Vagina (tissue), 2 donors: ENCODE measurements at regions not wholly inside any gene's neighbourhood (a gene's known extent, or its start where the extent isn't known, plus 50 kb on each side); places are given as distances from the start of the nearest gene placed in this dataset.

Experiments used
- DNase-seq, 2 donors: peaks; one replicate each; pipeline ENCODE4 v3.0.0-alpha.2; 2017; ENCODE audit errors: extremely low spot score in 2 of 2
- H3K27ac ChIP-seq: fragments of 200-600 bp; sonication (generic); one replicate; pipeline ENCODE4 v1.5.1; 2019
- H3K27me3 ChIP-seq: fragments of 200-600 bp; sonication (generic); one replicate; pipeline ENCODE4 v1.5.1; 2019
- H3K36me3 ChIP-seq, 2 donors: fragments of 200-600 bp; sonication (generic); one replicate each; pipeline ENCODE4 v1.5.1; 2017 to 2019
- H3K4me1 ChIP-seq: fragments of 200-600 bp; sonication (generic); one replicate; pipeline ENCODE4 v1.5.1; 2019
- H3K4me3 ChIP-seq, 2 donors: fragments of 200-600 bp; sonication (generic); 1 replicate in 1 of 2; 2 replicates in 1 of 2; pipeline ENCODE4 v1.5.1; 2016 to 2019
- H3K9me3 ChIP-seq: fragments of 200-600 bp; sonication (generic); one replicate; pipeline ENCODE4 v1.5.1; 2019
- POLR2A ChIP-seq, 2 donors: fragments of 450-650 bp; IDR thresholded peaks; one replicate each; pipeline ENCODE4 v1.6.1; 2017; ENCODE audit warnings: antibody characterized with exemption in 2 of 2, mild to moderate bottlenecking in 2 of 2, moderate library complexity in 2 of 2
- POLR2AphosphoS5 ChIP-seq, 2 donors: sonication (generic); formaldehyde crosslinking; IDR thresholded peaks; one replicate each; pipeline ENCODE4 v1.9.0; 2017; ENCODE audit warnings: antibody characterized with exemption in 2 of 2, mild to moderate bottlenecking in 2 of 2, low read depth in 1 of 2; ENCODE audit not compliant: insufficient read depth in 1 of 2
- intact Hi-C: fragments of 100-400 bp; cut with DNase I; formaldehyde crosslinking; loops from one replicate; pipeline ENCODE4 v1.15.1; 2023
- TF ChIP-seq, protein P1 (sequence below), 3 experiments: fragments of 450-650 bp in 2 of 3; fragments of 200-600 bp in 1 of 3; sonication (generic) in 1 of 3; IDR thresholded peaks; one replicate each; pipeline ENCODE4 v1.5.1; 2017 to 2019; ENCODE audit warnings: antibody characterized with exemption in 3 of 3, mild to moderate bottlenecking in 2 of 3, moderate library complexity in 2 of 3

GRCh38 chrX:138872537-138872936 lies 161.0 kb upstream of the FGF13 start:
- H3K36me3 ChIP-seq: no peaks in the 10 kb centered on the region
- TF ChIP-seq POLR2A (IDR thresholded peaks at IDR 0.05): no peak
- no peak for TF ChIP-seq POLR2AphosphoS5 (IDR thresholded peaks at IDR 0.05; ENCODE audit: insufficient read depth in 1 of 2, low read depth in 1 of 2)
- TF ChIP-seq, protein P1, sequence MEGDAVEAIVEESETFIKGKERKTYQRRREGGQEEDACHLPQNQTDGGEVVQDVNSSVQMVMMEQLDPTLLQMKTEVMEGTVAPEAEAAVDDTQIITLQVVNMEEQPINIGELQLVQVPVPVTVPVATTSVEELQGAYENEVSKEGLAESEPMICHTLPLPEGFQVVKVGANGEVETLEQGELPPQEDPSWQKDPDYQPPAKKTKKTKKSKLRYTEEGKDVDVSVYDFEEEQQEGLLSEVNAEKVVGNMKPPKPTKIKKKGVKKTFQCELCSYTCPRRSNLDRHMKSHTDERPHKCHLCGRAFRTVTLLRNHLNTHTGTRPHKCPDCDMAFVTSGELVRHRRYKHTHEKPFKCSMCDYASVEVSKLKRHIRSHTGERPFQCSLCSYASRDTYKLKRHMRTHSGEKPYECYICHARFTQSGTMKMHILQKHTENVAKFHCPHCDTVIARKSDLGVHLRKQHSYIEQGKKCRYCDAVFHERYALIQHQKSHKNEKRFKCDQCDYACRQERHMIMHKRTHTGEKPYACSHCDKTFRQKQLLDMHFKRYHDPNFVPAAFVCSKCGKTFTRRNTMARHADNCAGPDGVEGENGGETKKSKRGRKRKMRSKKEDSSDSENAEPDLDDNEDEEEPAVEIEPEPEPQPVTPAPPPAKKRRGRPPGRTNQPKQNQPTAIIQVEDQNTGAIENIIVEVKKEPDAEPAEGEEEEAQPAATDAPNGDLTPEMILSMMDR (IDR thresholded peaks at IDR 0.05): no peak
- no peak for DNase-seq
- no peaks in the 10 kb centered on the region for H3K27me3 ChIP-seq
- H3K27ac ChIP-seq: no peak overlapping the region
- intact Hi-C loops: no loop called here
- no peak overlapping the region for H3K4me3 ChIP-seq
- H3K4me1 ChIP-seq: no peaks in the 10 kb centered on the region
- H3K9me3 ChIP-seq: no peaks in the 10 kb centered on the region

DNA sequence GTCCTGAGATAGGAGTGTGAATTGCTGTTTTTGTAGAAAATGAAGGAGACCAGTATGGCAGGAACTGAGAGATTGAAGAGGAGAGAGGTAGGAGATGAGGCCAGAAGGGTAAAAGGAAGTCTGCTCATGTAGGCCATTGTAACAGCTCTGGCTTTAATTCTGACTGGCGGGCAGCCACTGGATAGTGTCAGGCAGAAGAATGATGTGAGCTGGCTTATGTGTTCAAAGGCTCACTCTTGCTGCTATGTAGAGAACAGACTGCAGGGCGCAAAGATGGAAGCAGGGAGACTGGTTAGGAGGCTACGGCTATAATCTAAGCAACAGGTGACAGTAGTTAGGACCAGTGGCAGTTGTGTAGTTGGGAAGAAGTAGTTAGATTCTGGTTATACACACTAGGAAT lies 160.2 kb upstream of the FGF13 start:
- no peak for DNase-seq
- Histone ChIP-seq H3K4me1 (no peaks in the 10 kb centered on the region), H3K27ac (no peak overlapping the region), H3K9me3 (no peaks in the 10 kb centered on the region), H3K36me3 (no peaks in the 10 kb centered on the region), H3K4me3 (no peak overlapping the region), H3K27me3 (no peaks in the 10 kb centered on the region)
- intact Hi-C loops: no loop called here
- no peak for TF ChIP-seq POLR2A (IDR thresholded peaks at IDR 0.05)
- TF ChIP-seq, protein P1 (IDR thresholded peaks at IDR 0.05): no peak
- TF ChIP-seq POLR2AphosphoS5 (IDR thresholded peaks at IDR 0.05; ENCODE audit: insufficient read depth in 1 of 2, low read depth in 1 of 2): no peak

GRCh38 chrX:138866643-138867042 lies 155.1 kb upstream of the FGF13 start:
- Histone ChIP-seq H3K27ac (no peak overlapping the region), H3K27me3 (no peaks in the 10 kb centered on the region), H3K4me3 (no peak overlapping the region), H3K4me1 (no peaks in the 10 kb centered on the region), H3K36me3 (no peaks in the 10 kb centered on the region), H3K9me3 (no peaks in the 10 kb centered on the region)
- TF ChIP-seq POLR2AphosphoS5 (IDR thresholded peaks at IDR 0.05; ENCODE audit: insufficient read depth in 1 of 2, low read depth in 1 of 2) (no peak), POLR2A (IDR thresholded peaks at IDR 0.05) (no peak)
- TF ChIP-seq, protein P1 (IDR thresholded peaks at IDR 0.05): no peak
- DNase-seq: no peak
- intact Hi-C loops: no loop called here

DNA sequence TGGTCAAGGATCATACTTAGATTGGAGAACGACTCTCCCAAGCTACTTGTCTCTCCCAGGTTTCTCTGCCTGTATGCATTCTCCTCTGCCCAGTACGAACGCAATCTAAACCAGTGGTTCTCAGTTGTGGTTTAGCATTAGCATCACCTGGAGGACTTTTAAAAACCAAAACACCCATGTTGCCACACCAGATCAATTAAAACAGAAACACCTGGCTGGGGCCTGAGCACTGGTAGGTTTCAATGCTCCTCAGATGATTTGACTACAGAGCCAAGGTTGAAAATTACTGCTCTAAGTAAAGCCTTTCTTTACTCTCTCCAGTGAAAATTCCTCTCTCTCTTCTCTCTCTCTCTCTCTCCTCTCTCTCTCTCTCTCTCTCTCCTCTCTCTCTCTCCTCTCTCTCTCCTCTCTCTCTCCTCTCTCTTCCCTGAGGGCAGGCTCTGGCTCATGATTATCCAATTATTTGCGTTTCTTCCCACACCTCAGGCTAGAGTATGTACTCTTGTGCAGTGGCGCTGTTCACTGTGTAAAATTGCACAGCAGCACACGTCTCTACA lies 153.7 kb upstream of the FGF13 start:
- H3K4me1 ChIP-seq: no peaks in the 10 kb centered on the region
- H3K9me3 ChIP-seq: no peaks in the 10 kb centered on the region
- H3K36me3 ChIP-seq: no peaks in the 10 kb centered on the region
- DNase-seq: no peak
- TF ChIP-seq POLR2AphosphoS5 (IDR thresholded peaks at IDR 0.05; ENCODE audit: insufficient read depth in 1 of 2, low read depth in 1 of 2) (no peak), POLR2A (IDR thresholded peaks at IDR 0.05) (no peak)
- TF ChIP-seq, protein P1 (IDR thresholded peaks at IDR 0.05): no peak
- intact Hi-C loops: no loop called here
- H3K27me3 ChIP-seq: no peaks in the 10 kb centered on the region
- no peak overlapping the region for H3K4me3 ChIP-seq
- H3K27ac ChIP-seq: no peak overlapping the region

- H3K4me3 ChIP-seq: no peak overlapping the region
- H3K27me3 ChIP-seq: no peaks in the 10 kb centered on the region
- H3K27ac ChIP-seq: no peak overlapping the region
- TF ChIP-seq, protein P1 (IDR thresholded peaks at IDR 0.05): no peak
- no peak for TF ChIP-seq POLR2A (IDR thresholded peaks at IDR 0.05)
- TF ChIP-seq POLR2AphosphoS5 (IDR thresholded peaks at IDR 0.05; ENCODE audit: insufficient read depth in 1 of 2, low read depth in 1 of 2): no peak
- intact Hi-C loops: no loop called here
- H3K9me3 ChIP-seq: no peaks in the 10 kb centered on the region
- no peaks in the 10 kb centered on the region for H3K4me1 ChIP-seq
- no peak for DNase-seq
- H3K36me3 ChIP-seq: no peaks in the 10 kb centered on the region
Measured at GRCh38 chrX:138859421-138859820, 147.9 kb upstream of the FGF13 start.
